Heart left ventricle (tissue), 13 donors: ENCODE measurements at regions not wholly inside any gene's neighbourhood (a gene's known extent, or its start where the extent isn't known, plus 50 kb on each side); places are given as distances from the start of the nearest gene placed in this dataset.

Experiments
- CTCF ChIP-seq, 12 donors: fragments of 200-600 bp; sonication (generic) in 4 of 12; IDR thresholded peaks; one replicate each; pipeline versions ENCODE4 v1.5.0 to v1.8.0; 2018 to 2022; ENCODE audit warnings: antibody characterized with exemption in 12 of 12, mild to moderate bottlenecking in 5 of 12
- POLR2A ChIP-seq, 2 donors: fragments of 450-650 bp; IDR thresholded peaks; one replicate each; pipeline ENCODE4 v1.6.1; 2017; ENCODE audit warnings: antibody characterized with exemption in 2 of 2, mild to moderate bottlenecking in 2 of 2, moderate library complexity in 2 of 2
- donor health status: ischemic (EF 13 %, LVEDD 7.1; RV severe dilation, severe dysfunction).
- donor health status: DM: no; HTN: yes; CAD: no.
- donor health status: DM: no; HTN: no; CAD: no.
- donor health status: ischemic (EF 25% LVEDD 6.9; RV normal size, moderate dysfunction).
- donor health status: ischemic (EF 25% LVEDD 5.7; RV mildly dilated, moderate dysfunction).
- donor health status: ischemic (EF 35%, LVEDD 5.7; RV mildly dilated, moderate dysfunction).
- donor health status: nonischemic (EF 11% LVEDD 7.7; RV severe dilation, severe dysfunction).
- donor health status: DM: yes; HTN: yes; CAD: no.
- donor health status: PGD.
- donor health status: ischemic (EF 29% LVEDD 5.4; RV normal size, mild dysfunction).
- donor health status: nonischemic (EF 23%, LVEDD 6.1; RV moderate dilation, normal function).

GRCh38 chr18:10041180-10041579 lies 127.4 kb downstream of the VAPA start:
- TF ChIP-seq POLR2A (IDR thresholded peaks at IDR 0.05), result no peak
- no peak for TF ChIP-seq CTCF (IDR thresholded peaks at IDR 0.05)
